ENCODE measurements at regions not wholly inside any gene's neighbourhood (a gene's known extent, or its start where the extent isn't known, plus 50 kb on each side); places are given as distances from the start of the nearest gene placed in this dataset.
"Not testable (repeated sequence)": the region's sequence is repeated elsewhere in the genome, so short reads cannot be mapped to it uniquely, and the experiment has no call there.

GRCh38 chr21:21818898-21819297 lies 820.7 kb downstream of the NCAM2 start:
- intact Hi-C loops (cut with DNase I), result no loop called here
- DNase-seq (ENCODE audit: missing footprints) (no peak), ATAC-seq (no peak)

- ATAC-seq, result no peak
- no peak for DNase-seq (ENCODE audit: missing footprints)
- intact Hi-C loops (cut with DNase I), result no loop called here
Observed at GRCh38 chr21:21828130-21828529, 829.9 kb downstream of the NCAM2 start.

GRCh38 chr21:21831036-21831435 lies 832.8 kb downstream of the NCAM2 start:
- no peak for ATAC-seq
- intact Hi-C loops (cut with DNase I), result no loop called here

GRCh38 chr21:21845901-21846300 lies 847.7 kb downstream of the NCAM2 start:
- DNase-seq (ENCODE audit: missing footprints), result no peak
- ATAC-seq, result no peak
- intact Hi-C loops (cut with DNase I), result no loop called here

More at GRCh38 chr21:21831036-21831435, 832.8 kb downstream of the NCAM2 start:
- DNase-seq (ENCODE audit: missing footprints), result no peak

- intact Hi-C loops (cut with DNase I), result no loop called here
- DNase-seq (ENCODE audit: missing footprints), result no peak
- ATAC-seq, result no peak
Observed at GRCh38 chr21:21851205-21851604, 853.0 kb downstream of the NCAM2 start.

- no peak for ATAC-seq
- intact Hi-C loops (cut with DNase I), result no loop called here
- no peak for DNase-seq (ENCODE audit: missing footprints)
Observed at GRCh38 chr21:21851657-21852056, 853.4 kb downstream of the NCAM2 start.

- ATAC-seq (no peak), DNase-seq (ENCODE audit: missing footprints) (no peak)
- intact Hi-C loops (cut with DNase I), result loop anchor here (2.0 kb wide), 1 partner anchor 14 kb away; no protein-coding TSS in a partner anchor
Observed at GRCh38 chr21:21858502-21859334, 860.5 kb downstream of the NCAM2 start.

- ATAC-seq (no peak), DNase-seq (ENCODE audit: missing footprints) (no peak)
- intact Hi-C loops (cut with DNase I), result no loop called here
Observed at GRCh38 chr21:21860888-21861287, 862.7 kb downstream of the NCAM2 start.

- no peak for ATAC-seq
- DNase-seq (ENCODE audit: missing footprints), result no peak
- intact Hi-C loops (cut with DNase I), result no loop called here
Observed at GRCh38 chr21:21864321-21864840, 866.2 kb downstream of the NCAM2 start.

- intact Hi-C loops (cut with DNase I), result no loop called here
- no peak for ATAC-seq
- no peak for DNase-seq (ENCODE audit: missing footprints)
Observed at GRCh38 chr21:21897275-21897883, 899.2 kb downstream of the NCAM2 start.

- intact Hi-C loops (cut with DNase I), result no loop called here
- ATAC-seq, result no peak
Observed at GRCh38 chr21:21898801-21899200, 900.6 kb downstream of the NCAM2 start.

GRCh38 chr21:21902416-21902815 lies 904.2 kb downstream of the NCAM2 start:
- DNase-seq (ENCODE audit: missing footprints); ATAC-seq; intact Hi-C loops (cut with DNase I): not testable (repeated sequence)

More at GRCh38 chr21:21898801-21899200, 900.6 kb downstream of the NCAM2 start:
- DNase-seq (ENCODE audit: missing footprints), result no peak

GRCh38 chr21:21907271-21907670 lies 909.1 kb downstream of the NCAM2 start:
- no peak for DNase-seq (ENCODE audit: missing footprints)
- ATAC-seq, result no peak
- intact Hi-C loops (cut with DNase I), result no loop called here

GRCh38 chr21:21915816-21916215 lies 917.6 kb downstream of the NCAM2 start:
- DNase-seq (ENCODE audit: missing footprints) (no peak), ATAC-seq (no peak)
- intact Hi-C loops (cut with DNase I), result no loop called here

GRCh38 chr21:21921410-21922232 lies 923.4 kb downstream of the NCAM2 start:
- intact Hi-C loops (cut with DNase I), result no loop called here
- DNase-seq (ENCODE audit: missing footprints) (no peak), ATAC-seq (no peak)

- intact Hi-C loops (cut with DNase I), result no loop called here
- no peak for ATAC-seq
- DNase-seq (ENCODE audit: missing footprints), result no peak
Observed at GRCh38 chr21:21929226-21929625, 931.0 kb downstream of the NCAM2 start.

- intact Hi-C loops (cut with DNase I), result no loop called here
- no peak for ATAC-seq
Observed at GRCh38 chr21:21929789-21930188, 931.6 kb downstream of the NCAM2 start.

GRCh38 chr21:21952566-21952965 lies 954.4 kb downstream of the NCAM2 start:
- intact Hi-C loops (cut with DNase I), result no loop called here
- ATAC-seq (no peak), DNase-seq (ENCODE audit: missing footprints) (no peak)

More at GRCh38 chr21:21929789-21930188, 931.6 kb downstream of the NCAM2 start:
- DNase-seq (ENCODE audit: missing footprints), result no peak

GRCh38 chr21:21955204-21955603 lies 957.0 kb downstream of the NCAM2 start:
- no peak for ATAC-seq
- intact Hi-C loops (cut with DNase I), result no loop called here

More at GRCh38 chr21:21955204-21955603, 957.0 kb downstream of the NCAM2 start:
- no peak for DNase-seq (ENCODE audit: missing footprints)
